ENCODE measurements at regions not wholly inside any gene's neighbourhood (a gene's known extent, or its start where the extent isn't known, plus 50 kb on each side); places are given as distances from the start of the nearest gene placed in this dataset.

DNA sequence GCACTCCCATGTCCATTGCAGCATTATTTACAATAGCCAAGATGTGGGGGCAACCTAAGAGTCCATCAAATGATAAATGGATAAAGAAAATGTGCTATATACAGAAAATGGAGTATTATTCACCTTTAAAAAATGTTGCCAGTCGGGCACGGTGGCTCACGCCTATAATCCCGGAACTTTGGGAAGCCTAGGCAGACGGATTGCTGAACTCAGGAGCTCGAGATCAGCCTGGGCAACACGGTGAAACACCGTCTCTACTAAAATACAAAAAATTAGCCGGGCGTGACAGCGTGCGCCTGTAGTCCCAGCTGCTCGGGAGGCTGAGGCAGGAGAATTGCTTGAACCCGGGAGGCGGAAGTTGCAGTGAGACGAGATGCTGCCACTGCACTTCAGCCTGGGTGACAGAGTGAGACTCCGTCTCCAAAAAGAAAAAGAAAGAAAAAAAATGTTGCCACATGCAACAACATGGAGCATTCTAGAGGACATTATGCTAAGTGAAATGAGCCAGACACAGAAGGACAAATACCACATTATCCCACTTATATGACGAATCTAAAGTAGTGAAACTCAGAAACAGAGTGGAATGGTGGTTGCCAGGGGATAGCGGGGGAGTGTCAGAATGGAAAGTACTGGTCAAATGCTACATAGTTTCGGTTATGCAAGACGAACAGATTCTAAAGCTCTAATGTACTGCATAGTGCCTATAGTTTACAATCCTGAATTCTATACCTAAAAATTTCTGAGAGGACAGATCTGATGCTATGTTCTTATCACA lies 1385.6 kb upstream of the TMEFF2 start:
- H3K36me3 ChIP-seq = no peaks in the 10 kb centered on the region
- H3K4me3 ChIP-seq = no peak overlapping the region
- DNase-seq = no peak
- intact Hi-C loops (cut with DNase I; ENCODE audit: low total_unique reads) = no loop called here
- H3K9me3 ChIP-seq = peaks cover 0 to 7% (median 0%) of the 10 kb centered on the region in 3 donors
- no peaks in the 10 kb centered on the region for H3K4me1 ChIP-seq
- H3K27ac ChIP-seq = no peak overlapping the region
- no peaks in the 10 kb centered on the region for H3K27me3 ChIP-seq
- TF ChIP-seq, protein P1, sequence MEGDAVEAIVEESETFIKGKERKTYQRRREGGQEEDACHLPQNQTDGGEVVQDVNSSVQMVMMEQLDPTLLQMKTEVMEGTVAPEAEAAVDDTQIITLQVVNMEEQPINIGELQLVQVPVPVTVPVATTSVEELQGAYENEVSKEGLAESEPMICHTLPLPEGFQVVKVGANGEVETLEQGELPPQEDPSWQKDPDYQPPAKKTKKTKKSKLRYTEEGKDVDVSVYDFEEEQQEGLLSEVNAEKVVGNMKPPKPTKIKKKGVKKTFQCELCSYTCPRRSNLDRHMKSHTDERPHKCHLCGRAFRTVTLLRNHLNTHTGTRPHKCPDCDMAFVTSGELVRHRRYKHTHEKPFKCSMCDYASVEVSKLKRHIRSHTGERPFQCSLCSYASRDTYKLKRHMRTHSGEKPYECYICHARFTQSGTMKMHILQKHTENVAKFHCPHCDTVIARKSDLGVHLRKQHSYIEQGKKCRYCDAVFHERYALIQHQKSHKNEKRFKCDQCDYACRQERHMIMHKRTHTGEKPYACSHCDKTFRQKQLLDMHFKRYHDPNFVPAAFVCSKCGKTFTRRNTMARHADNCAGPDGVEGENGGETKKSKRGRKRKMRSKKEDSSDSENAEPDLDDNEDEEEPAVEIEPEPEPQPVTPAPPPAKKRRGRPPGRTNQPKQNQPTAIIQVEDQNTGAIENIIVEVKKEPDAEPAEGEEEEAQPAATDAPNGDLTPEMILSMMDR (IDR thresholded peaks at IDR 0.05) = no peak

- TF ChIP-seq, protein P1 (IDR thresholded peaks at IDR 0.05) = no peak
- H3K4me3 ChIP-seq = no peak overlapping the region
- no peaks in the 10 kb centered on the region for H3K27me3 ChIP-seq
- DNase-seq = no peak
- no peaks in the 10 kb centered on the region for H3K9me3 ChIP-seq
- no peaks in the 10 kb centered on the region for H3K4me1 ChIP-seq
- intact Hi-C loops (cut with DNase I; ENCODE audit: low total_unique reads) = no loop called here
- H3K36me3 ChIP-seq = no peaks in the 10 kb centered on the region
- no peak overlapping the region for H3K27ac ChIP-seq
Observed at GRCh38 chr2:193566886-193567285, 1372.2 kb upstream of the TMEFF2 start.

- DNase-seq = no peak
- H3K36me3 ChIP-seq = no peaks in the 10 kb centered on the region
- H3K4me1 ChIP-seq = no peaks in the 10 kb centered on the region
- TF ChIP-seq, protein P1 (IDR thresholded peaks at IDR 0.05) = no peak
- H3K9me3 ChIP-seq = no peaks in the 10 kb centered on the region
- intact Hi-C loops (cut with DNase I; ENCODE audit: low total_unique reads) = no loop called here
- no peak overlapping the region for H3K27ac ChIP-seq
- no peaks in the 10 kb centered on the region for H3K27me3 ChIP-seq
- no peak overlapping the region for H3K4me3 ChIP-seq
Observed at GRCh38 chr2:193566276-193566675, 1371.5 kb upstream of the TMEFF2 start.

DNA sequence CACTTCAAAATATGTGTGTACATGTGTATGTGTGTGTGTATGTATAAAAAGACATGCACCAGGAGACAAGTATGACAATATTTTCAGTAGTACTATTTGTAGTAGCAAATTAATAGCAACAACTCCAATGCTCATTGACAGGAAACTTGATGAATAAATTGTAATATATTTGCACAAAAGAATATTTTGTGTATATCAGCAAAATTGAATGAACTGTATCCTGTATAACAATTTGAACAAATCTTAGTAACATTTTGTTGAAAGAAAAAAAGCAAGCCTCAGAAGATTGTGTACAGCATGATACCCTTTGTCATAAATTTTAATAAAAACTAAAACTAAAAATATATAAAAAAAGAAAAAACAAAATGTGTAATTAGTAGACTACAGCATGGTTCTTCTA lies 1367.3 kb upstream of the TMEFF2 start:
- intact Hi-C loops (cut with DNase I; ENCODE audit: low total_unique reads) = no loop called here
- H3K36me3 ChIP-seq = no peaks in the 10 kb centered on the region
- no peak for DNase-seq
- H3K4me1 ChIP-seq = no peaks in the 10 kb centered on the region
- no peak overlapping the region for H3K4me3 ChIP-seq
- H3K27me3 ChIP-seq = no peaks in the 10 kb centered on the region
- TF ChIP-seq, protein P1 (IDR thresholded peaks at IDR 0.05) = no peak
- H3K9me3 ChIP-seq = no peaks in the 10 kb centered on the region
- no peak overlapping the region for H3K27ac ChIP-seq

DNA sequence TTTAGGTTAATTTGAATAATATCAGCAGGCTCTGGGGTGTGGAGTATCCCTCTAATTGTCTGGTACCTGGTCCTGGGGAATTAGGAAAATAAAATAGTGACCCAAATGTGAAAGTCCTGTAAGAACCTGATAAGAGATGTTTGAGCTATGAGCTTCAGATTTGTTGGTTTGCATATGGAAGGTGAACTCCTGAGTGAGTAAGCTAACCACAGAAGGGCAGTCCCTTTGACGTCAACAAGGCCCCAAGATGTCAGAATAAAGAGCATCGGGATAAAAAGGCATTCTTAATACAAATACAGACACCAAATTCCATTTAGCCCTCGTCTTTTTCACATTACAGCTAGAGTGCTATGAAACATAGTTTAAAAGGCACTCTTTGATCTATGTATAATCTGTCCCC lies 1366.3 kb upstream of the TMEFF2 start:
- DNase-seq = no peak
- H3K27me3 ChIP-seq = no peaks in the 10 kb centered on the region
- no peak overlapping the region for H3K27ac ChIP-seq
- intact Hi-C loops (cut with DNase I; ENCODE audit: low total_unique reads) = no loop called here
- TF ChIP-seq, protein P1 (IDR thresholded peaks at IDR 0.05) = no peak
- no peaks in the 10 kb centered on the region for H3K4me1 ChIP-seq
- no peaks in the 10 kb centered on the region for H3K36me3 ChIP-seq
- H3K9me3 ChIP-seq = no peaks in the 10 kb centered on the region
- H3K4me3 ChIP-seq = no peak overlapping the region

Data from tibial artery (tissue), 4 donors.